HG02610 (cell line): ENCODE measurements at regions not wholly inside any gene's neighbourhood (a gene's known extent, or its start where the extent isn't known, plus 50 kb on each side); places are given as distances from the start of the nearest gene placed in this dataset.
"Not testable (repeated sequence)": the region's sequence is repeated elsewhere in the genome, so short reads cannot be mapped to it uniquely, and the experiment has no call there.

Experiments
- ATAC-seq: cut with Tn5 transposase; IDR thresholded peaks from one replicate; pipeline ENCODE4 v1.9.1; 2021; ENCODE audit warnings: mild to moderate bottlenecking, moderate library complexity; ENCODE audit not compliant: unreplicated experiment

DNA sequence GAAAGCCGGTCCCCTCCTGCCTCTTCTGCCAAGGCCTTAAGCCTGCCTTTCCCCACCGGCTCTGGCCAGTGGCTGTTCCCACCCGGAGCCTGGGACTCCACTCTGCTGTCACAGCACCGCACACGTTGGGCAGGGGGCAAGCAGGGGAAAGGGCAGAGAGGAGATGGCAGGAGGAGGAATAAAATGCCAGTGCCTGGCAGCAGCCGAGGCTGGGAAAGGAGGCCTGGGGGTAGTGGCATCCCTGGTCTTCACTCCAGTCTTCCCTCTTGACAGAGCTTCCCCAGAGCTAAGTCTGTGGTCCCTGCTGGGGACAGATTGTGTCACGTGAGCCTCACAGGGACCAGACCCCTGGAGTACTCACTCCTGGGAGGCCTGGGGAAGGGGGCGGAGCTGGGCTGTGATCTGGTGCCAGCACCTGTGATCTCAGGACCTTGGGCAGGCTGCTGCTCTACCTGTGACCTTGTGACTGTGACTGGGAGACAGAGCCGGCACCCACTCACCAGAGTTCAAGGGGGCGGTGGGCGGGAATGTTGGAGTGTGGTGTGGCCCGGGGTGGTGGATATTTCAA lies 97.2 kb upstream of the GSE1 start:
- ATAC-seq = no peak

DNA sequence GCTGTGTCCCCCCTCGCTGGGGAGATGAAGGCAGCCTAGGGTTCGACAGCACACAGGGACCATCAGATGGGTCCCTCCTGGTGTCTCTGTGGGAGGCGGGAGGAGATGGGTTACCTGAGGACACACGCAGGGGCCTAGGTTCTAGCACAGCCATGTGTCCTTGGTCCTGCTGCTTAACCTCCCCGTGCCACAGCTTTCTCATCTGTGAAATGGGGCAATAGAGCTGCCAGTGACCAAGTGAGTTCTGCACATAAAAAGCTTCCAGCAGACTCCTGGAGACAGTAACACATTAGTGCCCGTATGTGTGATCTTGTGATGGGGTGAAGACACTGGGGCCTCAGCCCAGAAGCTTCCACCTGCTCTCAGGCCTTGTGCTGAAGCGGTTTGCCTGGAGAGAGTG lies 96.0 kb upstream of the GSE1 start:
- ATAC-seq = no peak

DNA sequence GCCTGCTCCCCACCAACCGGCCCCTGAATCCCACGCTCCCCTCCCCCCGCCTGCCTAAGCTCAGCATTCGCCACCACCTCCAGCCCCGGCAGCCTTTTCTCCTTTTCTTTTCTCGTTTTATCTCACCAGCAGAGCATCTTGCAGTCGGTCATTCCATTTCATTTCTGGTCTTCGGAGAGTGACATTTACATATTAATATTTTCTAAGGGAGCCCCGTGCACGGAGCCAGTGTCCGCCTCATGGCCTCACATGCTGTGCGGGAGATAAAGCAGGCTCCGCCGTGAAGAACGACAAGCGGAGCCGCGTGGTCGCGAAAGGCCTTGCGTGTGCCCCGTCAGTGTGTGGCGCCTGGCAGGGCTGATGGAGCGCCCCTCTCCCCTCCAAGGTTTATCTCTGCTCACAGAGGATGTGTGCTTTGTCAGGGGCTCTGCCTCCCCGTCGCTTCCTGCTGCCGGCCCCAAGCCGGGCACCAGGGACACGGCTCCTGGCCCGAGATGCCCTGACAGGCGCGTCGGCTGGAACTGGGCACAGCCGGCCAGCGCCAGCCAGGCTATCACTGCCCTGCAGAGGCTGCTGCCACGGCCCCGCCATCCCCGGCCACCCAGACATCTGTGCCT lies 95.5 kb upstream of the GSE1 start:
- ATAC-seq = no peak

DNA sequence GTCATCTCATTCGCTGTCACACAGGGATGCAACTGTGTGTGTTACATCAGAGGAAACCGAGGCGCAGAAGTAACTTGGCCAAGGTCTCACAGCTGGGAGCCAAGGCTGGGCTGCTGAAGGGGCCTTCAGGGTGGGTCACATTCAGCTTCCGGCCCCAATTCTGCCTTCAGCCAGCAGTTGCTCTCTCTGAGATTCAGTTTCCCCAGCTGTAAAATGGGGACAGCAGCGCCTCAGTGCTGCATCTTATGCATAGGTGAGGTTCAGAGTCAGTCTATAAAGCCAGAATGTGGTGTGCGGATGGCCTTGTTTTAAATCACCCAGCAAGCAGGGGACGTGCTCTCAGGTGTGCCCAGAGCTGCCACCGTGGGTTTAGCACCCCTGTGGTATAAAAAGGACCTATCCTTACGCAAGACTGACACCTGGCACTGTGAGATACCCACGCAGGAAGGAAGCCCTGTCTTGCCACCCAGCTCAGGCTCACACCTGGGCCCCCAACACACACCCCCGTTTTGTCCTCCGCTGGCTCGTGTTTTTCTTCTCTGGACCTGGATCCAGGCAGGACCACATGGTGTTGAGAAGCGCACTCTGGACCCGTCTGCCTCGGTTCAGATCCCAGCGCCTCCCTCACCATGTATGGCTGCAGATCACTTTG lies 94.6 kb upstream of the GSE1 start:
- ATAC-seq = no peak

DNA sequence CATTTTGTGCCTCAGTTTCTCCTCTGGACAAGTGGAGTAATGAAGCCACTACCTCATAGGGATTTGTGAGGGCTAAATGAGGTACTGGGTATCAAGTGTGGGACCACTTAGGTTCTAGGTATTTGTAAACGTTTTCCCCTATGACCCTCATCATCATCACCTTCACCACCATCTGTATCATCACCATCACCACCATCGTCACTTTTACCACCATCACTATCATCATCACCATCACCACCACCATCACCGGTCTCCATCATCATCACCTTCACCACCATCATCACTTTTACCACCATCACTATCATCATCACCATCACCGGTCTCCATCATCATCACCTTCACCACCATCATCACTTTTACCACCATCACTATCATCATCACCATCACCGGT lies 94.1 kb upstream of the GSE1 start:
- ATAC-seq = not testable (repeated sequence)

DNA sequence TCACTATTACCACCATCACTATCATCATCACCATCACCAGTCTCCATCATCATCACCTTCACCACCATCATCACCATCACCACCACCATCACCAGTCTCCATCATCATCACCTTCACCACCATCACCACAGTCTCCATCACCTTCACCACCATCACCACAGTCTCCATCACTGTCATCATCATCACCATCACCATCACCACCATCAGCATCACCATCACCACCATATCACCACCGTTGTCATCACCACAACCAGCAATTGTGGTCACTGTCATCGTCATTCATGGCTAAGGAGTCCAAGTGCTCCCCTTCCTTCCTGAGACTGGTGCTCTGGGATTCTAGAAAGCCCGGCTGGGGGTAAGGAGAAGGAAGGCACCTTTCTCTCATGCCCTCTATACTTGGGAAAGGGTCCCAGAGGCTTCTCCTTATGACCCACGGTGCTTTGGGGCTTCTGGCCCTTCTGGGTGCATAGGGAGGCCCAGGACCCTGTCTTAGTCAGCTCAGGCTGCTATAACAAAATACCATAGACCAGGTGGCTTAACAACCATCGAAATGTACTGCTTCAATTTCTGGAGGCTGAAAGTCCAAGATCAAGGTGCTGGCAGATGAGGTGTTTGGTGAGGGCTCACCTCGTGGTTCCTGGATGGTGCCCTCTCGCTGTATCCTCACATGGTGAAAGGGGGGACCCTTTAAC lies 93.4 kb upstream of the GSE1 start:
- ATAC-seq = no peak

DNA sequence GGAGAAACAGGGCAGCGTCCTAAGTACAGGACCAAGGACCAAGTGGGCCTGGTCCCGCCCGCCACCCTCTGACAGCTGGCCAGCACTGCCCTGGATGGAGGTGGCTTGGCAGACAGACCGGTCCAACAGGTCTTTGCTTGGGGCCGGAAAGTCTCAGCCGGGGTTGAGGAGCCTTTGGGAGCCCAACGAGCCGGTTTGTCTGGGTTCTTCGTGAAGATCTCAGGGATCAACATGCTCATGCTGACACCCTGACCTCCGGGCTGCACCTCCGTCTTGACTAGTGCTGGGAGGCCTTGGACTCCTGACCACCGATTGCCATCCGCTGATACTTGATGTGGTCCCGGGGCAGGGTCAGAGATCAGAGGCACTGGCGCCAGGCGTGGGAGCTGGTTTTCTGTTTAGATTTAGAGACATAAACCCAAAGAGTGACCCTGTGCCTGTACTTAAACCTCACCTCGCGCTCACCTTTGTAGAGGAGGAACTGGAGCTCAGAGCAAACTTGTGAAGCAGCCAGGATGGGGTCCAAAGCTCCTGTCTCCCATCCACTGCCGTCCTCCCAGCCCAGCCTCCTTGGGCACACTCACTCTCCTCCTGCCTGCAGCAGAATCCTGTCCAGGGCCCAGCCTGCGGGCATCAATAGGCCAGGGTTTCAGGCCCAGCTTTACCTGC lies 92.1 kb upstream of the GSE1 start:
- no peak for ATAC-seq

DNA sequence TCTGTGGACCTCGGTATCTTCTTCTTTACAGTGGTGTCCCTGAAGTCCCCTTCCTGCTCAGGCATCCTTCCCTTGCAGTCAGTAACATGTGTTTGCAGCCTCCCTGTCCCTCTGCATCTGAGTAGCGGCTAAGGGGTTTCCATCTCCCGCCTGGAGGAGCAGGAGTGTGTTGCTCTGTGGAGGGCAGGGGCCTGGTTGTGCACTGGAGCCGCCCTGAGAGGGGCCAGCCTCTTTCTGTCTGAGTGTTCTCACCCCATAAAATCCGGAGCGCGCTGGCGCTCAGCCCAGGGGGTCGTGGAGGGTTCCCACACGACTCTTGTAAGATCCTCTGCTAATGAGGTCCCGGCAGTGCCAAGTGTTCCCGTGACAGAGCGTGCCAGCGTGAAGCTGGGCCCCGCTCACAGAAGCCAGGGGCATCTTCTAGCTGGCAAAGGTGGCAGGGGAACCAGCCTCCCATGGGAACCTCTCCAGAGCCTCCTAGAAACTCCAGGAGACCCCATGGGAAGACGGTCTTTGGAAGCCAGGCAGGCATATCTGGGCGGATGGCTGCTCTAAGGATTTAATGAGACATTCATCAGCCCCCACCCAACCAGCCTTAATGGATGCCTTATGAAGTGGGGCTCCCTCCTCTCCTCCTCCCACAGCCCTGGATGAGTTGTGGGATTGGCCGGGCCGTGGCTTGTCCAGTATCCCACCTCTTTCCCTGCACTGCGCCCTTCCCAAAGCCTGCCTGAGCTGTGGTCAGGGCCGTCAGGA lies 91.4 kb upstream of the GSE1 start:
- no peak for ATAC-seq

DNA sequence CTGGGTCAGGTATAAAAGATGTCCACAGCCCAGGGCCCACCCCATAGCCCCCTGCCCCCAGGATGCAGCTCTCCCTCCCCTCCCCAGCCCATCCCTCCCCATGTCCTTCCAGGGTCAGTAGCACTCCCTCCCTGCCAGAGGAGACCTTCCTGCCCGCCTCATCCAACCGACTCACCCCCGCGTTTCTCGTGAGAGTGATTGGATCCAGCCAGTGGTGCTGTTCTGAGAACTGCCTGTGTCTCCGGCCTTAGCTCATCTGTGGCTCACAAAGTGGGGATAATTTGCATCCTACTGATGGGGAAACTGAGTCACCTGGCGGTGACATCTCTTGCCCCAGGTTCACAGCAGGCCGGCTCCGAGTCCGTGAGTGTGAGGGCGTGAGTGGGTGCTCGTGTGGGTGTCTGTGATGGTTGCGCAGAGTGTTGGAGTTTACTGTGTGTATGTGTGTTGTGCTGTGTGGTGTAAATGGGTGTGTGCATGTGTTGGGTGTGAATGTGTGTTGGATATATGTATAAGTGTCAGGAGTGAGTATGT lies 90.7 kb upstream of the GSE1 start:
- ATAC-seq = no peak

DNA sequence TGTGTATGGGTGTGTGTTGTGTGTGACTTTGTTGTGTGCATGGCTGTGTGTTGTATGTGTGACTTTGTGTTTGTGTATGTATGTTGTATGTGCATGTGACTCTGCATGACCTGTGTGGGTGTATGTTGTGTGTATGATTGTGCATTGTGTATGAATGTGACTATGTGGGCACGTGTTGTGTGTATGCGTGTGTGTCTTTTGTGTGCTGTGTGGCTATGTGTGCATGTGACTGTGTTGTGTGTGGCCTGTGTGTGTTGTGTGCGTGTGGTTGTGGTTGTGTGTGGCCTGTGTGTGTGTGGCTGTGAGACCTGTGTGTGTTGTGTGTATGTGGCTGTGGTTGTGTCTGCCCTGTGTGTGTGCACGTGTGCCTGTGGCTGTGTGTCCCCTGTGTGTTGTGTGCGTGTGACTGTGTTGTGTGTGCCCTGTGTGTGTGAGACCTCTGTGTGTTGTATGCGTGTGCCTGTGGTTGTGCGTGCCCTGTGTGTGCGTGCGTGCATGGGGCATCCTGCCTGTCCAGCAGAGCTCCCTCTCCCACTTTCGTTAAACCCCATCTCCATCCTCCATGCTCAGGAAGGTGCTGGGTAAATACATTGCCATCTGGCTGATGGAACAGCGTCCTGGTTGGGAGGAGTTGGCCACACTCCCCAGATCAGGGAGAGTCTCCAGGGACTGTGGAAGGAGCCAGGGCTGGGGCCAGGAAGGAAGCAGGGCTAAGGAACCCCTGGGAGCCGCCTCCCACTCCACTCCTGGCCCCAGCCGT lies 90.1 kb upstream of the GSE1 start:
- no peak for ATAC-seq

DNA sequence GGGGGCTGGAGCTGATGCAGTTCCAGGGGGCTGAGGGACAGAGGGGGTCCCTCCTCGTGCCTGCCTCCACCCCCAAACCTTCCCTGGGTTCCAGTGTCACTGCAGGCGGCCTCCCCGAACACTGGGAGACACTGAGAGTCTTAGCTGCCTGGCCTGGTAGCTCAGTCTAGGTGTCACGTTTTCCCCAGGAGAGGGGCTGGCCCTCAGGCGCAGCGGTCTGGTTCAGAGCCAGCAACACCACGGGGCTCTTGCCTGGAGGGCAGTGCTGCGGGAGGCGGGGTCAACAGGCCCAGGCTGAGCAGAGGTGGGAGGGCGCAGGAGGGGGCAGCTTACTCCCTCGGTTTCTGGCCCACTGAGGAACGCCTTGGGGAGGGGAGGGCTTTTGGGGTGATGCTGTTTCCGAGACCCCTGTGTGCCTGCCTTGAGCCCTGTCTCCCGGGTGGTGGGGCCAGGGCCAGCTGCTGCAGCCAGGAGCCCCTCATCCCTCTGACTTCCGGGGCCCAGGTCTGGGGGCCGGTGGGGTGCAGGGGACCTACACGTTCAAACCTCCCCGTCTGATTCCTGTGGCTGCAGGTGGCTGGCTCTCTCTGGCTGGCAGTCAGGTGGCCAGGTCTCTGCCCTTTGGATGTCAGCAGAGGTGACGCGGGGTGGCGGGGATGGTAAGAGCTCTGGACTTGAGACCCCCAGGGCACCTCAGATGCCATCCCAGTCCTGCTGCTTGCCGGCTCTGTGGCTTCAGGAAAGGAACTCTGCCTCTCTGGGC lies 89.3 kb upstream of the GSE1 start:
- ATAC-seq = no peak

DNA sequence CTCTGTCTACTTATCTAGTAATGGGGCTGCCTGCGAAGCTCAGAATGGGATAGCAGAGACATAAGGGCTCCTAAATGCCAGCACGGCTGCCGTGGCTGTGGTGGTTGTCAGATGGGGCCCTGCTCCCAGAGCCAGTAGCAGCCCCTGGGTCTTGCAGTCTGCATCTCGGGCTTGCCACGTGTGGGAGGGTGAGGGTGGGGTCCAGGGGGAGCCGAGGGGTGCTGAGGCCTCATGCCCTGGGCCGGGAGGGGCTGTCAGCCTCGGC lies 88.8 kb upstream of the GSE1 start:
- ATAC-seq = no peak

DNA sequence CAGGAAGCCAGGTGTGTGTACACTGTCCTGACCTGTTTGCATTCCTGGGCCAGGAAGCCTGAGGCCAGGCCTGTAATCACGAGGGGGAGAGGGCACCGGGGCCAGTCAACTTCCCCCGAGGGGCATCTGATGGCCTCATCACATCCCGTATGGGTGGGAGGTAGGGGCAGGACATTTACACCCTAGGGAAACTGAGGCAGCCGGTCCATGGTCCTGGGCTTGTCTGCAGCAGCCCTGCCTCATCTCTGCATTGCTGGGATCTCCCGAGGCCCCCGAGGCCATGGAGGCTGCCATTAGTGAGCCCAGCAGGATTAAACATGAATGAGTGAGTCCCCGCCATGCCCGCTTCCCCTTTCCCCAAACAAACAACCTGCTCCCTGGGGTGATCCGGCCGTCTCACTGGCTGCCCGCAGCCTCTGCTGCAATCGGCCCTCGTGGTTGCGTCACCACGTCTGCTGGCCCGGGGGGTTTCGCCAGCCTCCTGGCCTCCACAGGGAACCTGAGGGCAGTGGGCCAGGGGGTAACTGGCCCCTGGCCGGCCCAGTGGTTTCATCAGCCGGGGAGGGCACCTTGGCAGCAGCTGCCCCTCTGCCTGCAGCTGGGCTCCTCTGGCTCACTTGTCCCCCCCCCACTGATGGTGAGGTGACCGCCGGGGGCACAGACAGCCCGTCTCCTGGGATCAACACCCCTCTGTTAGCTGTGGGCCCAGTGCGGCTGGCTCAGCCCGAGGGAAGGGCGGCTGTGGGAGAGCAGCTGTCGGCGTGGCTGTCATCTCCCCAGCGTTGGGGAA lies 88.3 kb upstream of the GSE1 start:
- ATAC-seq = no peak

DNA sequence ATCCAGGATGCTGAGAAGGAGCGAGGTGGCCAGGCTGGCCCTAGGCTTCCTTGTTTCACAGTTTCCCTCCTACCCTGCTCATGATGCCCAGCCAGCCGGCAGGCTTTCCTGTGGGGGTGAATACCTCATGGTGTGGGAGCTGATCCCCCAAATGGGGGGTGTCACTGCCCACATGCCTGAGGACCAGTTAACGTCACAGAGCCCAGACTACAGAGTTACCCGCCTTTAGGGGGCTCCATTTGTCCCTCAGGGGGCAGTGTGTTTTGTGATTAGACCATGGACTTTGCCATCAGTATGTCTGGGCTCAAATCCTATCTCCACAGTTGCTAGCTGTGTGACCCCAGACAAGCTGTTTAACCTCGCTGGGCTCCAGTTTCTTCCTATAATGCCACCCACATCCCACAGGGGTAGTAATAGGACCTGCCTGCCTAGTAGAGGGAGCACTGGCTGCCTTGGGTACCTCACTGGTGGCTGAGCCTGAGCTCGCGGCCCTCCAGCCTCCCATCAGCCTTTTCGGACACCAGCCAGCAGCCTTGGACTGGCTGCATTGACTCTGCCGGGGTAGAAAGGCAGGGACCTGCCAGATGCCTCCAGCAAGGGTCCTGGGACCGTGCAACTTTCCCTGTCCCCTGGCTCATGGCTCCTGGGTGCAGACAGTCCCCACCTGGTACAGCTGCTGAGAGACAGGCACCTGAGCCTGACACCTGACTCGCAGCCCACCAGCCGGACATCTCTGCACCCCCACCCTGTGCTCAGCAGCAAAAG lies 87.5 kb upstream of the GSE1 start:
- no peak for ATAC-seq

DNA sequence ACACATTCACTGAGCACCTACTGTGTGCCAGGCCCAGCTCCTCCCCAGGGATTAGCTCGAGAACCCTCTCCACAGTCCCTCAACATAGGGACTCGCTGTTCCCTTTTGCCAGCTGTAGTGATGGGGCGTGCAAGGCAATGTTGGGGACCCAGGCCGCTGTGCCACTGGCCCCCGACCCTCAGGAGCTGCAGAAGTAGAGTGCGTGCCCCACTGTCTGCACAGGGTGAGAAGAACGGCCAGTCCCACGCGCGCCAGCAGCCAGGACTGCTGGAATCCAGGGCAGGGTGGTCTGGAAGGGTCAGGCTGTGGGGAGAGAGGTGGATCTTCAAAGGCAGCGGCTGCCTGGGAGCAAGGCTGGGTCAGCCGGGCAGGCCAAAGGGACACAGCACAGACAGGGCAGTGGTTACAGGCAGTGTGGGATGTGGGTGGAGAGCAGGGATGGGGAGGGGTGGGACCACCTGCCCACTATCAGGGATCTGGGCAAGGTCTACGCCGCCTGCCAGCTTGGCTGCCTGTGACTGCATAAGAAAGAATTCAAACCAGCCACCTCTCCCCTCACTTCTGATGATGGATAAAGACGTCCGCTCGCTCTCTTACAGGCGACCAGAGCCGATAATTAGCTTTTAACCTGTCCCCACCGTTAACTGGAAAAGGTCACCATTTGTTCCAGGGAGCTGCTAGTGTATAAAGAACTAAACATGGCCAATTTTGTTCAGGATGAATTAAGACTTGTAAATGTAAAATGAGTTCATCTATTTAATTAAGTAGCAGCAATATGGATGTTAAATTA lies 86.7 kb upstream of the GSE1 start:
- ATAC-seq = no peak

DNA sequence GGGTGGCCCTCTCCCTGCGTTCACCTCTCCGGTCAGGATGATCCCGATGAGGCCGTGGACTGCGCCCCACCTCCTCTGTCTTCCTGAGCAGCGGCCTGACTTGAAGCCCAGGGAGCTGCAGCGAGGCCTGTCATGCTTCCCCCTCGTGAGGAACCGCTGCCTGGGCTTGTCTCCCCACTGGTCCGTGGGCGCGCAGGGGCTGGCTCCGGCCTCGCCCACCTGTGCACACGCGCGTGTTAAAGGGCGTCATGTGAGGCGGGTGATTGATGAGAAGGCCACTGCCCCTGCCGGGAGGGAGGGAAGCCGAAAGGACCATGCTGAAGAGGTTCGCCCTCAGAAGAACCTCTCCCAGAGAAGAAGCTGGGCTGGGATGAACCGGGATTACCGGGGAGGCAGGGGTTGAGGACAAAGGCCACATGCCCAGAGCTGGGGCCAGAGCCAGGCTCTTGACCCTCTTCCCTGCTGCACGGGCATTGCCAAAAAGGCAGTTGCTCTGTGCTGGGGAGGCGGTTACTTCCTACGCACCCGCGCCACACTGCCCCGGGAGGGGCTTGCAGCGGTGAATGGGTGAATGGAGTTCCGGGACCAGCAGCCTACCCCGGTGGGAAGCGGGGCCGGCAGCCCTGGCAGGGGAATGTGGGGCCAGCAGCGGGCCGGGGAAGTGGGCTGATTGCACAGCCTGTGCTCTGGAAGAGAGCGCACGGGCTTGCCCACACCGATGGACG lies 85.9 kb upstream of the GSE1 start:
- ATAC-seq = no peak
